ENCODE measurements at regions not wholly inside any gene's neighbourhood (a gene's known extent, or its start where the extent isn't known, plus 50 kb on each side); places are given as distances from the start of the nearest gene placed in this dataset.

DNA sequence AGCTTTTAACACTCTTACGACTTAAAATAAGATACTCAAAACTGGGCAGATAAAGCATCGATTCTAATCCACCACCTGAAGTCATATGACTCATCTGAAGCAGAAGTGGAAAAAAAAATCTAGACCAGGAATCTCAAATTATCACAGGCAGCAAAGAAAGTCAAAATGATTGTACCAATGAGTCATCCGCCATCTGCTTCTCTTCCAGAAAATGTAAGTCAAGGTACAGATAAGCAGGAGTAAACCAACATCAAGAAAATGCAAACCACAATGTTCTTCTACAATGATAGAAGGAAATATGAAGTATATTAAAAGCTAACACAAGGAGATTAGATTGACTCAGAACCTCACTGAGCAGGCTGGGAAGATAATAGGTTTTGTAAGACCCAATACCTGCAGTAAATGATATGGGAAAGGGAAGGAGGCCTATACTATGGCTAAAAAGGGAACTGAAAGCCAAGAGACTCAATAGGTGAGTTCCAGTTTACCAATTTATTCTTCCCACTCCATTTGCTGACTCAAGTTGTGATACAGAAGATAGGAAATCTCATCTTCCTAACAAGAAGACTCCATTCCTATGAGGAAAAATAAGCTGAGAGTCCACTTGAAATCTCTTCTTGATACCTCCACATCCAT, 88.4 kb upstream of the TET2 start:
- no peak for TF ChIP-seq CTCF (IDR thresholded peaks at IDR 0.05; ENCODE audit: control extremely low read depth, extremely low read depth)
- no peaks in the 10 kb centered on the region for H3K27me3 ChIP-seq (ENCODE audit: control insufficient read depth in 3 of 3, insufficient read depth in 3 of 3, low read length in 2 of 3)
- no peak overlapping the region for H3K27ac ChIP-seq (ENCODE audit: low read depth in 1 of 2, low read length in 1 of 2)
- ATAC-seq (ENCODE audit: insufficient read depth, low FRiP score) (no peak), DNase-seq (no peak)
- H3K4me1 ChIP-seq (ENCODE audit: control insufficient read depth in 5 of 5, insufficient read depth in 5 of 5, low read length in 5 of 5): peaks cover 0 to 6% (median 0%) of the 10 kb centered on the region in 5 donors
- 67 to 75% methylated on average over 3 of the region's 3 CpGs for WGBS, 2 donors
- no peak overlapping the region for H3K4me3 ChIP-seq
- no peaks in the 10 kb centered on the region for H3K36me3 ChIP-seq (ENCODE audit: control insufficient read depth in 4 of 4, insufficient read depth in 4 of 4, low read length in 4 of 4)
- H3K9ac ChIP-seq (ENCODE audit: insufficient read depth in 1 of 2, low read length in 2 of 2): no peak overlapping the region
- no peaks in the 10 kb centered on the region for H3K9me3 ChIP-seq (ENCODE audit: control insufficient read depth in 4 of 4, insufficient read depth in 3 of 4, low read length in 3 of 4)

DNA sequence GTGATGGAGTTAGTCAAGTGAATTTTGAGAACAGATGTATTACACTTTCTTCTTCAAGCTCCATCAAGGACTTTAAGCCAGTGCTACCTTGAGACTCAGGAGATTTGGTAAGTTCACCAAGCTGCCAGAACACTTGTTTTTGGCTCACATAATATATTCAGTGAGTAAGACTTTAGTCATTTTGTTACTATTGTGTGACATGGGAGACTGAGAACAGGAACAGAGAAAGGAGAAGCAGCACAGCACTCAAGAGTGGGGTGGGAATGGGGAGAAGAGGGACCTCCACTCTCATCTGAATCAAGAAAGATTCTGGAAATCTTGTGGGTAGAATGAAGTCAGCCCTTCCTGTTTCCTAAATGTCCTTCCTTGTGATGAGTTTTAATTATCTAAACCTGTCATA, 87.3 kb upstream of the TET2 start:
- no peak overlapping the region for H3K4me3 ChIP-seq
- no peak overlapping the region for H3K9ac ChIP-seq (ENCODE audit: insufficient read depth in 1 of 2, low read length in 2 of 2)
- ATAC-seq (ENCODE audit: insufficient read depth, low FRiP score): no peak
- H3K4me1 ChIP-seq (ENCODE audit: control insufficient read depth in 5 of 5, insufficient read depth in 5 of 5, low read length in 5 of 5): peaks cover 0 to 6% (median 0%) of the 10 kb centered on the region in 5 donors
- peaks cover 0 to 2% (median 0%) of the 10 kb centered on the region in 3 donors for H3K27me3 ChIP-seq (ENCODE audit: control insufficient read depth in 3 of 3, insufficient read depth in 3 of 3, low read length in 2 of 3)
- H3K27ac ChIP-seq (ENCODE audit: low read depth in 1 of 2, low read length in 1 of 2): no peak overlapping the region
- no peaks in the 10 kb centered on the region for H3K36me3 ChIP-seq (ENCODE audit: control insufficient read depth in 4 of 4, insufficient read depth in 4 of 4, low read length in 4 of 4)
- no peak for DNase-seq
- no peak for TF ChIP-seq CTCF (IDR thresholded peaks at IDR 0.05; ENCODE audit: control extremely low read depth, extremely low read depth)
- no peaks in the 10 kb centered on the region for H3K9me3 ChIP-seq (ENCODE audit: control insufficient read depth in 4 of 4, insufficient read depth in 3 of 4, low read length in 3 of 4)

DNA sequence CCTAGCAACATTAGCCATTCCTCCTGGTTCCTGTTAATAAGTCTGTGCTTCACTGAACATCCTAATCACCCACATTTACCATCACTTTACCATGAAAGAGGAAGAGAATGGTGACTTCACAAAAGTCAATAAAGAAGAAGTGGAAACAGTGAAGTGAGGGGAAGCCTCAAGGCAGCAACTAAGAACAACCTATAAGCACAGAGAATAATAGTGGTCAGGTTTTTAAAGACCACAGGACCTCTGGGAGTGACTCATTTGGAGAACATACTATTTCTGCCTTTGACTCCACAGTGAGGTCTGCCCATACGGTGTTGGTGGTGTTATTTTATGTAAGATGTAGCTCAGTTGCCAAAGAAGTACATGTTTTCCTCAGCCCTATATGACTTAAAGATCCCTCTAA, 86.0 kb upstream of the TET2 start:
- peaks cover 0 to 2% (median 0%) of the 10 kb centered on the region in 3 donors for H3K27me3 ChIP-seq (ENCODE audit: control insufficient read depth in 3 of 3, insufficient read depth in 3 of 3, low read length in 2 of 3)
- H3K4me3 ChIP-seq: no peak overlapping the region
- no peaks in the 10 kb centered on the region for H3K9me3 ChIP-seq (ENCODE audit: control insufficient read depth in 4 of 4, insufficient read depth in 3 of 4, low read length in 3 of 4)
- WGBS, 2 donors: 7 to 51% methylated on average over 1 of the region's 1 CpG
- H3K27ac ChIP-seq (ENCODE audit: low read depth in 1 of 2, low read length in 1 of 2): no peak overlapping the region
- peaks cover 0 to 6% (median 0%) of the 10 kb centered on the region in 5 donors for H3K4me1 ChIP-seq (ENCODE audit: control insufficient read depth in 5 of 5, insufficient read depth in 5 of 5, low read length in 5 of 5)
- H3K9ac ChIP-seq (ENCODE audit: insufficient read depth in 1 of 2, low read length in 2 of 2): no peak overlapping the region
- TF ChIP-seq CTCF (IDR thresholded peaks at IDR 0.05; ENCODE audit: control extremely low read depth, extremely low read depth): no peak
- no peak for ATAC-seq (ENCODE audit: insufficient read depth, low FRiP score)
- DNase-seq: no peak
- no peaks in the 10 kb centered on the region for H3K36me3 ChIP-seq (ENCODE audit: control insufficient read depth in 4 of 4, insufficient read depth in 4 of 4, low read length in 4 of 4)

Measured in lung (tissue), 11 donors.